GM04503 (cell line): ENCODE measurements at regions not wholly inside any gene's neighbourhood (a gene's known extent, or its start where the extent isn't known, plus 50 kb on each side); places are given as distances from the start of the nearest gene placed in this dataset.

Experiments
- DNase-seq: peaks from one replicate; pipeline ENCODE4 v3.0.0-alpha.2; 2012; ENCODE audit warnings: low read depth

DNA sequence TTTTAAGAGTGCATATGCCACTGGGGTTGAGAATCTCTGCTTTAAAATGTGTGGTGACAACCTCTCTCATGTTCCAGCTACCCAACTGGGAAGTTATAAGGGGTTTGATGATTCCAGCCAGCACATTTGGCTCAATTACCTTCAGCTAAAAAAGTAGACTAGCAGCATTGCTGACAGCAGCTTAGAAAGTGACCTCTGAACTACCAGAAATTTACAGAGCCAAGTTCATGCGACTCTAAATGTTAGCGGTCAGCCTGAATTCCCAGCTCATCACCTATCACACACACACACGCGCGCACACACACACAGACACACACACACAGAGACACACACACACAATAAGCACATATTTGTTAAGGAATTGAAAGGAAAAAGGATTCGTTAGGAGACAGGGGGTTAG is 377.5 kb downstream of the TMEM167A start:
- DNase-seq: no peak

- DNase-seq: no peak
These were observed 379.2 kb downstream of the TMEM167A start for GRCh38 chr5:82698026-82698425.

DNA sequence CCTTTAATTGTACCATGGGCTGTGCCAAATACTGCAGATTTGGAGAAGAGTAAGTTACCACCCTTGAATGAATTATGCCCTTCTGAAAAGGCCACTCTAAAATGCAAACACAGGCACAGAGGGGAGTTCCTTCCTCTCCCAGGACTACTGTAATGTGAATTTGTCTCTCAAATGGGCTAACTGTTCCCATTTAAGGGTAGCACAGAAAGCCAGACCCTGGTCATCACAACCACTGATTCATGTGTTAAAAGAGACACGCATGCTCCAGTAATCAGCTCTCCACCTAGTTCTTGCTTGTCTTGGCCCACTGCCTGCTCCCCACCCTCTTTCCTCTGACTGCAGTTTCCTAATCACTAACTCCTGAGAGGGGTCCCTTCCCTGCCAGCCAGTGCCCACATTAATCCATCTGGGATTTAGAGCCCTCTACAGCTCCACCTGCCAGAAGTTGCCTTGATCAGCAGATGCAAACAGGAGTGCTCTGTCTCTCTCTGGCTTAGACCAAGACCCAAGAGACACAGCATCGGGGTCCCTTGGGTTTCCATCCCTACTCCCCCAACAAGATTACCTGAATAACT is 382.4 kb downstream of the TMEM167A start:
- no peak for DNase-seq

GRCh38 chr5:82692826-82693225 is 384.4 kb downstream of the TMEM167A start:
- DNase-seq: no peak

GRCh38 chr5:82684659-82685058 is 392.5 kb downstream of the TMEM167A start:
- no peak for DNase-seq

DNA sequence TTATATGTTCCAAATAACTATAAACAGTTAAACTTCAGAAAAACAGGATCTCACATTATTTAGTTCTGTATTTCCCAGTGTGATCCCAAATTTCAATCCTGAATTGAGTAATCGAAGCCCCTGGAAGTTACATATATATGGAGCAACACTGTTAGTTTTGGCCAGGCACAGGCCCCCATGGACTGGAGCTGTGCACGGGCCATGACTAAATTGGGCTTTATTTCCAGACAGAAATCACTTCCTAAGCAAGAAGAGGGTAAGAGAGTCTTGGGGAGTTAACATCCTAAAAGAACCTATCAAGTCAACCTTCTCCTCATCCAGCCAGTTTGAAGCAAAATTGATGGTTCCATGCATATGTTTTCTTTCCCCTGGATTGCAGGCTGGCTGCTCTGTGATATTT is 393.0 kb downstream of the TMEM167A start:
- no peak for DNase-seq

DNA sequence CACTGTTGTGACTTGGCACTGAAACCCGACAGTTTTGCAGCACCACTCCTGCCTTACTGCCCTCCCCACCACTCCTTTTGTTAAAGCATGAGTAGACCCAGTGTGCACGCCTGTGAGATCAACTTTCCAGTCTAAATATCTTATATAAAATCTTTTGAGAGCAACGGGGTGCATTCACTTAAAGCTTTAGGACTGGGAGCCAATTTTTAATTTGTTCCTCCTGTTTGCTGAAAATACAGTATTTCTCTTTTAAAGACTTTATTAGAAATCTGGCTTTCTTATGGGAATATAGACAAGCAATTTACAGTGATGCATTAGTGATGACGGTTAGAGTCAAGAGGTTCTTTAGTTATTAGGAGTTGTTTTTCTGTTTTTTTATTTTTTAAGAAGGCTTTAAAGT is 397.5 kb downstream of the TMEM167A start:
- DNase-seq: no peak

GRCh38 chr5:82676661-82677060 is 398.5 kb upstream of the RPS23 start:
- no peak for DNase-seq

DNA sequence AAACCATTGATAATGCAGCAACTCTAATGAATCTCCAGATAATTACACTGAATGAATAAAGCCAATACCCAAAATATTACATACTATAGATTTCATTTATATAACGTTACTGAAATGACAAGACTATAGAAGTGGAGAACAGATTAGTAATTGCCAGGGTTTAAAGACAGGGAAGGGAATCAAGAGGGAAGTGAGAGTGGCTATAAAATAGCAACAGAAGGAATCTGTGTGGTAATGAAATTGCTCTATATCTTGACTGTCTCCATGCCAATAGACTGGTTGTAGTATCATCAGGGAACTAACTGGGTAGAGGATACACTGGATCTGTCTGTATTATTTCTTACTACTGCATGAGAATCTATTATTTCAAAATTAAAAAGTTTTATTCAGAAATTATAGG is 396.5 kb upstream of the RPS23 start:
- no peak for DNase-seq

- DNase-seq: no peak
These were observed 395.1 kb upstream of the RPS23 start for GRCh38 chr5:82673057-82673809.

DNA sequence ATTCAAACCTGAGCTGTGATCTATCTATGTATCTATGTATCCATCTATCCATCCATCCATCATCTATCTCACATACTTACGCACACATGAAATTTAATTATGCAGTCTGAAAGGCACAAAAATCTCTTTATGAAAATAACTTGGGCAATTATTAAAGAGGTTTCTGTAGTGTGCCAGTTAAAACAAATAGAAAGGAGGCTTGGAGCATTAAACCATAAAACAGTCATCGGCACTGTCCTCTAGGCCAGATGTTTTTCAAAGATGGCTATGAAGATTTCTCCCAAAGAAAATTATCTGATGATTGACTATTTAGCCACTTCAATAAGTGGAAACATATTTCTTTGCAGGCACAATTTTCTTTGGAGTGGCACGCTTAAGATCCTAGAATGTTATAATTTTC is 392.5 kb upstream of the RPS23 start:
- no peak for DNase-seq

GRCh38 chr5:82669720-82670119 is 391.6 kb upstream of the RPS23 start:
- no peak for DNase-seq

- DNase-seq: no peak
These were observed 388.2 kb upstream of the RPS23 start for GRCh38 chr5:82666312-82666711.

DNA sequence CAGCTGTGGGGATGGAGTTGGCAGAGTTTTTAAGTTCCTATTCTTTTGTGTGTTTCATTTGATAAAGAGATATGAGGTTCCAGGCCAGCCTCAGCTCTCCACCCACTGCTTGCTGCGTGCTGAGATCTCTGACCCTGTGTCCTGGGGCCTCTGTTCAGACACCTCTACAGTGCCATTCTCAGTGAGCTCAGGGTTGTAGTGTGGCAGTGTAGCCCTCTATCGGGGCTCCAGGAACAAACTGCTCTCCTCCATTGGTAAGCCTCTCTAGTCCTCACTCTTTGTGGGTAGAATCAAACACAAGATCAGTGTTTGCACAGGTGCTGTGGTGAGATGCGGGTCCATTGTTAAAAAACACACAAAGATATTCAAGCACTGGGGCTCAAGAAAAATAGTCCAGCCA is 386.6 kb upstream of the RPS23 start:
- DNase-seq: no peak

- DNase-seq: no peak
These were observed 385.1 kb upstream of the RPS23 start for GRCh38 chr5:82663225-82663624.

DNA sequence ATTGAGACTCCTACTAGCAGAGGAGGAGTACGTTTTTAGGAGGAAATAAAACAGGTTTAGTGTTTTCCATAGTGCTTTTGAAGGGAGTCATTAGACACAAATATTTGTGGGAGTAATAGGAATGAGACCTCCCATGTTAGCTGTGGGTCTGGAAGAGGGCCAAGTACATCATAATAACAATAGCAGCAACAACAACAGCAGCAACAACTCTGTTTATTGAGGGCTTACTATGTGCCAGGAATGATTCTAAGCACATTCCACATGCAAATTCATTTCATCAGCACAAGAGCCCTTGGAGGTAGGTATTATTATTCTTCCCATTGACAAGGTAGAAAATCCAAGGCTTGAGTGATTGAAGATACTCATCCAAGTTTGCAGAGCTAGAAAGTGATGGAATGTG is 384.2 kb upstream of the RPS23 start:
- DNase-seq: no peak

GRCh38 chr5:82661933-82662332 is 383.8 kb upstream of the RPS23 start:
- DNase-seq: no peak

- no peak for DNase-seq
These were observed 383.3 kb upstream of the RPS23 start for GRCh38 chr5:82661462-82661861.

DNA sequence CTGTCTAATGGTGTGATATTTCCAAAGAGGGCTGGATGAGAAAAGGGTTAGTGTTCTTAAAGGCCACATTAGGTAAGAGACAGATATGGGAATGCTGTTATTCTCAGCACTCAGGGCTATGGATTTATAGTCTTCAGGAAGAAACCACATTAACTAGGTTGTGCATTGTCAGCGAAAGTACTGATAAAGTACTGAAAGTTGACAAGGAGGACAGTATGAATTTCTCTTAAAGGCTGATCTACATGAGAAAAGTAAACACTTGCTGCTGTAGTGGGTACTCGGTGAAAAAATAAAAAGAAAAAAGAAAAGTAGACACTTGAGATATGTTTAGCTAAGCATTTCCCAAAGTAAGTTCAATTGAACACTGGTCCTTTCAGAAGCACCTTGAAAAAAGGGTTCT is 381.0 kb upstream of the RPS23 start:
- DNase-seq: no peak

DNA sequence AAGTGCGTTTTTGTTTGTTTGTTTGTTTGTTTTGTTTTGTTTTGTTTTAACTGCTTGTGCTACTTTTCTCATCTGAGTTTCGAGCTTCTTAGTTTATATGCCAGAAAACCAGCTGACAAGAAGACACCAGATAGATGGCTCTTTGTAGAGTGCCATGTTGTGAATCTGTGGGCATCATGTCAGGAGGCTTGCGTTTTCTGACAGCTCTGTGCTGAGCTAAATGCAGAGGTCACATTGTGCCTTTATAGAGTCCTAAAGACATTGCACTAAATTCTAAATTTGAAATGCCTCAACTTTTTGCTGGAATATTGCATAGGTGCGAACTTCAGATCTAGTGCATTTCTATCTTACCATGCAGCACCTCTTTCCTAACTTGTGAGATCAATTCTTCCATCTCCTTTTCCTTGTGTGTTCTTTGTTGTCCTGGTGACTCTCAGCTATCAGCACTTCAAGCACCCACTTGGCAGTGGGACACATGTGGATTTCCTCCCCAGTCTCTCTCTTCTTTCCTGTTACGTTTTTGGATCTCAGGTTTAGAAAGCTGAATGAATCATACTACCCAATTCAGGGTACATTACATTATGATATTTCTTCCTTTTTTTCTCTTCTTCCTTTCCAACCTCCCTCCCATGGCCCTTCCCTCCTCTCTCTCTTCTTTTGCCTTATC is 379.0 kb upstream of the RPS23 start:
- DNase-seq: no peak

- DNase-seq: no peak
These were observed 378.2 kb upstream of the RPS23 start for GRCh38 chr5:82656341-82656761.

DNA sequence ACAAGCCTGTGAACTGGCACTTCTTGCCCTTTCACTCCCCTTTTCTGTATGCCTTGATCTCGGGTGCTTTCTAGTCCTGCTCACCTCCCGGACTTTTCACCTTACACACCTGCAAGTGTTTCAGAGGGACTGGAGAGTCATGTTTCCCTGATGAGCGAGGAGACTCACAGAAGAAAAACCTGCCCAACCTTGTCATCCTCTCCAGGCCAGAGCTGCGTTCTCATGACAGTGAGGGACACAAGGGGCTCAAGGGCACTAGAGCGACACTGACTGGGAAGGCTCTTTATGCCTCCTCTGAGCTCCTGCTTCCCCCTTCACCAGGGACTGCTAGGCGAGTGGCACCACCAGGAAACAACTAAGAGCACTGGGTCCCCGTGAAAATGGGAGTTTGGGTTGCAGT is 376.9 kb upstream of the RPS23 start:
- DNase-seq: no peak

- DNase-seq: no peak
These were observed 371.8 kb upstream of the RPS23 start for GRCh38 chr5:82649943-82650342.

DNA sequence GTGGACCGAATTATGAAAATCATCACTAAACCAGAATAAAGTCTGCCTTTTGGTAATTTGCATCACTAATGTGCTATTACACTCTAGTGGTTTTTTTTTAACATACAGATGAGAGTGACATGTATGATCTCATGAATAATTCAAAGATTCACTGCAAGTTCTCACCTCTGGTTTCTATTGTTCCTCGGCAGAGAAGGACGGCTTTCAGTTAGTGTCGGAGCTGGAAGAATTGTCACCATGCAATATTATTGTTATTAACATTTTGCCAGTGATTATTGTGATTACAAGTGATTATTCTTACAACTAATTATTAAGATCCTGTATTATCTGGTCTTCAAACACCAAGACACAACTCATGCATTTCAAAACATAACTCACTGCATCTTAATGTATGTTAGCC is 366.6 kb upstream of the RPS23 start:
- DNase-seq: no peak
